Astrocyte of the spinal cord (primary cell): ENCODE measurements at regions not wholly inside any gene's neighbourhood (a gene's known extent, or its start where the extent isn't known, plus 50 kb on each side); places are given as distances from the start of the nearest gene placed in this dataset.
"Not testable (repeated sequence)": the region's sequence is repeated elsewhere in the genome, so short reads cannot be mapped to it uniquely, and the experiment has no call there.

Experiments
- DNase-seq: peaks from one replicate; pipeline ENCODE4 v3.0.0; 2011; ENCODE audit warnings: low read depth, low spot score
- H3K4me3 ChIP-seq: 2 replicates; pipeline ENCODE4 v1.5.1; 2011; ENCODE audit warnings: low read depth, mild to moderate bottlenecking, low read length, moderate library complexity
- in situ Hi-C: cut with HindIII; loops from 2 replicates; pipeline ENCODE4 v1.10.0; 2017; ENCODE audit warnings: low sequenced_read_pairs
- TF ChIP-seq, protein P1 (sequence below): IDR thresholded peaks from 2 replicates; pipeline ENCODE4 v1.5.1; 2012; ENCODE audit warnings: low read depth, mild to moderate bottlenecking, low read length, inconsistent platforms

DNA sequence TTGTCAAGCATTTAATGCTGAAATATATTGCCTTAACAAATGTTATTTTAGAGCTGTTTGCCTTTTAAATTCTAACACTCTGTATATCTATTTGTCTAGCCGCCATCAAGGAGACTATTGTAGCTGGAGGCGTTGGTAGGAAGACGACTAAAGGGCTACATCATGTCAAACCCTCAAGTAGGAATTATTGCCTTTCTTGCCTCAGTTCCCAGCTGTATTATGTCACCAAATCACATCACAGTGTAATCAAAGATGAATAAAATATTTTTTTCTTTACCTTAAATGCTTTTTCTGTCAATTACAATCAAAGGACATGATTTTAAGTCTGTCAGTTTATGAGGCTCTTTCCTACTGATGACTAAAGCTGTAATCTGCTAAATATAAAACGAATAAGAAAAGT lies 233.1 kb downstream of the ZIC4 start:
- H3K4me3 ChIP-seq = no peak overlapping the region
- DNase-seq = no peak
- TF ChIP-seq, protein P1, sequence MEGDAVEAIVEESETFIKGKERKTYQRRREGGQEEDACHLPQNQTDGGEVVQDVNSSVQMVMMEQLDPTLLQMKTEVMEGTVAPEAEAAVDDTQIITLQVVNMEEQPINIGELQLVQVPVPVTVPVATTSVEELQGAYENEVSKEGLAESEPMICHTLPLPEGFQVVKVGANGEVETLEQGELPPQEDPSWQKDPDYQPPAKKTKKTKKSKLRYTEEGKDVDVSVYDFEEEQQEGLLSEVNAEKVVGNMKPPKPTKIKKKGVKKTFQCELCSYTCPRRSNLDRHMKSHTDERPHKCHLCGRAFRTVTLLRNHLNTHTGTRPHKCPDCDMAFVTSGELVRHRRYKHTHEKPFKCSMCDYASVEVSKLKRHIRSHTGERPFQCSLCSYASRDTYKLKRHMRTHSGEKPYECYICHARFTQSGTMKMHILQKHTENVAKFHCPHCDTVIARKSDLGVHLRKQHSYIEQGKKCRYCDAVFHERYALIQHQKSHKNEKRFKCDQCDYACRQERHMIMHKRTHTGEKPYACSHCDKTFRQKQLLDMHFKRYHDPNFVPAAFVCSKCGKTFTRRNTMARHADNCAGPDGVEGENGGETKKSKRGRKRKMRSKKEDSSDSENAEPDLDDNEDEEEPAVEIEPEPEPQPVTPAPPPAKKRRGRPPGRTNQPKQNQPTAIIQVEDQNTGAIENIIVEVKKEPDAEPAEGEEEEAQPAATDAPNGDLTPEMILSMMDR = no peak
- in situ Hi-C loops = no loop called here

DNA sequence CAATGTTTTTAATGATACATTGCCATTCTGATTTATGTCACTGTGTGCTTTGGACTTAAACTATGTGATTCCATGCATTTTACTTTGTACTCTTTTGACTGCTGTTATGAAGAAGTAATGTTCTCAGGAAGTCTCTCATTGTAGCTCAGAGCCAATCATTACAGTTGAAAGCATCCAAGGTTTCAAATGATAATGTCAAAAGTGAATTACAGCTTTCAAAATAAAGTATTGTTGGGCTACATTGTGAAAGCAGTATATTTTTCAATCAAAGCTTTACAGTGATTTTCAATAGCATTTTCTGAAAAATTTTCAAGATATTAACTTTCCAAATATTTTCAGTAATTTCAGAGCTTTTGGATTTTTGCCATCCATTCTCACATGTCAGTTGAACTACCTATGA lies 243.6 kb downstream of the ZIC4 start:
- DNase-seq = no peak
- in situ Hi-C loops = no loop called here
- TF ChIP-seq, protein P1 = no peak
- H3K4me3 ChIP-seq = no peak overlapping the region

DNA sequence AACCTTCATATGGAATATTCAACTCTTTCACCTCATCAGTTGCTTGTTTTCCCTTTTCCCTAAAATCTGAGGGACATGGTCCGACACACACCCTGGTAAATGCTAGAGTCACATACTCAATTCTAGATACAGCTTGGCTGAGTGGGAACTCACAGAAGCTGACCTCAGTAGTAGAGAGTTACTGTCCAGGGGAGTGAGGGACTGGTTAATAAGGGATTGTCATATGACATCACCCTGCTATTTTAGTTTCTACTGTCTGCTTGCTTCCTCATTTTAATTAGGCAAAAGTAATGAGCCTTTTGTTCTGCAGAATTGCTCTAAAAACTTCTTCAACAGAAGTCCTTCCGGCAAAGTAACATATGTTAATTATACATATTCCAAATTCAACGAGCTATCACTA lies 244.5 kb downstream of the ZIC4 start:
- in situ Hi-C loops = no loop called here

DNA sequence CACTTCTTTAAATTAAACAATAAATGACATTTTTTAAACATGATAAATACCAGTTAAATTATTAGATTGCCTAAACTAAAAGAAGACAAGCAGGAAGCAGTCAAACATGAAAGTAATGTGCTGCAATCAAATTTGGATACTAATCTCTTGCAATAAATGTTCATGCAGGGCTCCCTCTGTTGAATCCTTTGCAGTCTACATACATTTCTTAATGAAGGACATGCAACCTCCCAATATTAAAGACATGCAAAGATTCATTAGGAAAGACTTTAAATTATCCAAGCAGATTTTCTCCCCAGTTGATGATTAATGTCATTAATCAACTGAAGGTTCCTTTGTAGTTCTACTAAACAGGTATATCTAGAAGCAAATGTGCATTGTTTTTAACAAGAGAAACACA lies 245.4 kb downstream of the ZIC4 start:
- DNase-seq = no peak
- TF ChIP-seq, protein P1 = no peak
- H3K4me3 ChIP-seq = no peak overlapping the region
- in situ Hi-C loops = no loop called here

More for the DNA sequence above, 244.5 kb downstream of the ZIC4 start:
- H3K4me3 ChIP-seq = no peak overlapping the region
- TF ChIP-seq, protein P1 = no peak
- no peak for DNase-seq

DNA sequence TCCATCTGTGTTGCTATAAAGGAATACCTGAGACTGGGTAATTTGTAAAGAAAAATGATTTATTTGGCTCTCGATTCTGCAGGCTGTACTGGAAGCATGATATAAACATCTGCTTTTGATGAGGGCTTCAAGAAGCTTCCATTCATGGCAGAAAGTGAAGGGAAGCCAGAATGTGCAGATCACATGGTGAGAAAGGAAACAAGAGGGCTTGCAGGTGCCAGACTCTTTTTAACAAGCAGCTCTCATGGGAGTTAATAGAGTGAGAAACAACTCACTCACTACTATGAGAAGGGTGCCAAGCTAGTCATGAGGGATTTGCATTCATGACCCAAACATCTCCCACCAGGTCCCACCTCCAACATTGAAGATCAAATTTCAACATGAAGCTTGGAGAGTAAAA lies 247.2 kb downstream of the ZIC4 start:
- no peak for DNase-seq
- TF ChIP-seq, protein P1 = no peak
- no peak overlapping the region for H3K4me3 ChIP-seq
- in situ Hi-C loops = no loop called here

DNA sequence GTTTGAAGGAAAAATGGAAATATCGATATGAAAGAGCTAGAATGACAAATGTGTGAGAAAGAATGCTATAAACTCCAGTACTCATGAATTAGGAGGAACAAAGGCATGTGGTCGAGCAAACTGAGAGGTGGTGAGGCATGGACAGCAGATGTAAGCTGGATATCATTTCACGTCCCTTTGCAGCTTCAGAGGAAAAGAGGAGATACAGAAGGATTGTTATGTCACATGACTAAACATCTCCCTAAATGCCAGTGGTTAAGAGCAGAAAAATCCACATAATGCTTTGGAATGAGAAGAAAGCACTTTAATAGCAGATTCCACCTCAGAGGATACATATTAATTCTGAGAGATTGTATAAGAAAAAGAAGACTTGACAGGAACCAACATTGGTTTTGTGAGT lies 248.7 kb downstream of the ZIC4 start:
- TF ChIP-seq, protein P1 = no peak
- H3K4me3 ChIP-seq = no peak overlapping the region
- in situ Hi-C loops = no loop called here
- DNase-seq = no peak

DNA sequence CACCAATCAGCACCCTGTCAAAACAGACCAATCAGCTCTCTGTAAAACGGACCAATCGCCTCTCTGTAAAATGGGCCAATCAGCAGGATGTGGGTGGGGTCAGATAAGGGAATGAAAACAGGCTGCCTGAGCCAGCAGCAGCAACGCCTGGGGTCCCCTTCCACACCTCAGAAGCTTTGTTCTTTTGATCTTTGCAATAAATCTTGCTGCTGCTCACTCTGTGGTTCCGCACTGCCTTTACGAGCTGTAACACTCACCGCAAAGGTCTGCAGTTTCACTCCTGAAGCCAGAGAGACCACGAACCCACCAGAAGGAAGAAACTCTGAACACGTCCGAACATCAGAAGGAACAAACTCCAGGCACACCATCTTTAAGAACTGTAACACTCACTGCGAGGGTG lies 251.4 kb downstream of the ZIC4 start:
- in situ Hi-C loops, DNase-seq, H3K4me3 ChIP-seq: not testable (repeated sequence)
